DMS53 treated with DMSO at 0.1 percent for 48 hours (cell line): ENCODE measurements at regions not wholly inside any gene's neighbourhood (a gene's known extent, or its start where the extent isn't known, plus 50 kb on each side); places are given as distances from the start of the nearest gene placed in this dataset.

ENCODE experiments used
- DNase-seq: peaks from one replicate; lab custom pipeline; 2025; ENCODE audit not compliant: unreplicated experiment; lab: John Stamatoyannopoulos, UW

DNA sequence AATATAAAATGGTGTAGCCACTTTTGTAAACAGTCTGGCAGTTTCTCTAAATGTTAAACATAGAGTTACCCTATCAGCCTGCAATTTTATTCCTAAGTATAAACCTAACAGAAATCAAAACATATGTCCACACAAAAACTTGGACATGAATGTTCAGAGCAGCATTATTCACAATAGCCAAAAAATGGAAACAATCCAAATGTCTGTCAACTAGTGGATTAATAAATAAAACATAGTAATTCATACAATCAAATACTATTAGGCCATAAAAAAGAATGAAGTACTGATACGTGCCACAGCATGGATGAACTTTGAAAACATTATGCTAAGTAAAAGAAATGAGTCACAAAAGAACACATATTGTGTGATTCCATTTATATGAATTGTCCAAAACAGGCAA, 196.5 kb downstream of the NUAK1 start:
- no peak for DNase-seq

DNA sequence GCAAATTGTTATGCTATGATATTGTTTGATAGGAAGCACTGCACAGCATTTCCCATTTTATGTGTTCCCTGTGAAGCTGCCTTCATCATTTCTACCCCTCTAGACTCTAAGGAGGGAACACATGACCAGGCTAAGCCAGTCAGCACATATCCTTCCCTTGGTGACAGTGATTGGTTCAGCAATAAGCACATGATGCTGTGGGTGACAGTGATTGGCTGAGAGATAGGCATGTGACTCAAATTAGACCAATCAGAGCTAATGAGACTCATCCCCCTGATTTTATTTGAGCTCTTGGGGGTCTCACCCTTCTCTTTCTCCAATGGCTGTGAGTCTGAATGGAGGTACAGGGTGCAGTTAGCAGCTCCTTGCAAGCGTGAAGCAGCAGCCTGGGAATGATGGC, 195.2 kb downstream of the NUAK1 start:
- no peak for DNase-seq

DNA sequence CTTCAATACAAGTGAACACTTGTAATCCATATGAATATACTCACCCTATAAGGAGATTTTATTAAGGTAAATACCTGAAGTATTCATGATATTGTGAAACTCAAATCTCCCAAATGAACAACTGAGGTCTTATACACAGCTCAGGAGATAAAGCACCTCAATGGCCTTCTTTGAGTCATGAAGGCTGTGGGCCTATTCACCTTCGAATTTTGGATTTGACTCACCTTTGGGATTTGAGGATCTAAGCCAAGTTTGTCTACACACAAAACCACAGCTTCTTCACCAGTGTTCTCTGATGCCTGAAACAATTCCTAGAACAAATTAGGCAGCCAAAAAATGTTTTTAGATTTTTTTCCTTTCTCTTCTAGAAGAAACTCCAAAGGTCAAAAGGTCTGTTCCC, 194.1 kb downstream of the NUAK1 start:
- no peak for DNase-seq

DNA sequence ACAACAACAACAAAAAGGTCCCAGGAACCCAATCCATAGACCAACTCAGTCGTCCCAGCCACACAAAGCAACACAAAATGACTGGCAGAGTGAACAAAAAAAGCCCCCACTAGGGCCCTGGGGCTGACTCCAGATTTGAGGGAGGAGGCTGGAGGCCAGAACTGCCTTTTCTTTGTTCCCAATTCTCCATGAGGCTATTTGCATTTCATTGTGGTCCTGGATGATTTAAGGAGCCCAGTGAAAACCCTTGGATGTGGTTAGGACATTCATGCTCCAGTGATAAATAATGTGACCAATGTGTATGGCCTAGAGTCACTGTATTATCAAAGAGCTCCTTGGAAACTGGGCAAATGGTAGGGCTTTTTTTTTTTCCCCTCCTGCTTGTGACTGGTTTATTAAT, 192.9 kb downstream of the NUAK1 start:
- no peak for DNase-seq

DNA sequence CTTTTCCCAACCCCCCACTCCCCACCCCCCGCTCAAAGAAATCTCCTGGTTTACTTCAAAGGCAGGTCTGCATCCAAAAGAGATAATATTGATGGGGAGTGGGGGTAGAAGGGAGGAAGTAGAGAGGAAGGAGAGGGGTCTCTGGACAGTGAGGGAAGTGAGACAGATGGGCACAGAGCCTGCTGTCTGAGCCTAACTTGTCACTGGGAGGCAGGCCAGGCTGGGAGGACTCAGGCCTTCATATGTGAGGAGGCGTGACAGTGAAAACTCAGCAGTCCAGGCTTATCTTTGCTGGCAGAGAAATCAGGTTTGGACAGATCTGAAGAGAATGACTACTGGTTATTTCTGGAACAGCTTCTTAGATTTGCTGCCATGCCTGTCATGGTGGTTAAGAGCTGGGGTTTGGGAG, 192.3 kb downstream of the NUAK1 start:
- DNase-seq, result no peak

DNA sequence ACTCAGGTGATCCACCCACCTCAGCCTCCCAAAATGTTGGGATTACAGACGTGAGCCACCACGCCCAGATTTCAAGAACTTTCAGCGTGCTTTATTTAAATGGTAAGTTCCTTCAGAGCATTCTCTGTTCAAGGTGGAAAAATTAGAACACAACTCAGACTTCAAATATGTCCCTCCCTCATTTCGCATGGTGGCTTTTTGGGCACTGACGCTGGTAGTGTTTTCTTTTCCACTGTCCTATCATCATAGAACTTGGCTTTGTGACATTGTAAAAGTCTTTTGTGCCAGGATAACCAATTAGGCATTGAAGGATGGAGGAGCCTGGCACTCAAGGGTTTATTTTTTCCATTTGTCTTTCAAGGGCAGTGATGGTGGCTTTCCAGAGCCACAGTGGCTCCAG, 190.8 kb downstream of the NUAK1 start:
- no peak for DNase-seq

DNA sequence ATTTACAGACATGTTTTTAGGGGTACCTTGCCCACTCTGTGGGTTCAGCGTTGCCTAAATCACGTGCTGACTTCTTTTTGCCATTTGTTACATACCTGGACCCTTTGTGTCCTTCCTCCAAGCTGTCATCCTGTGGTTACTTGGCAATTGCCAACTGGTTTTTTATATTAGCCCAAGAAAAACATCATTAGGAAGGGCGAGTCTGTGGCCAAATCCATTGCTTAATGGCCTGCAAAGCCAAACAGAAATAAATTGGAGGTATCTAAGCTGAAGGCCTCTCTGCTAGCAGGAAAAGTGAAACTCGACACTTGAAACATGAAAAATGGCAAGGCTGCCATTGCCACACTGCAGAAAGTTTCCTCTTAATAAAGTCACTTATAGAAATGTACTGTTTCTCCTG, 190.4 kb downstream of the NUAK1 start:
- no peak for DNase-seq

DNA sequence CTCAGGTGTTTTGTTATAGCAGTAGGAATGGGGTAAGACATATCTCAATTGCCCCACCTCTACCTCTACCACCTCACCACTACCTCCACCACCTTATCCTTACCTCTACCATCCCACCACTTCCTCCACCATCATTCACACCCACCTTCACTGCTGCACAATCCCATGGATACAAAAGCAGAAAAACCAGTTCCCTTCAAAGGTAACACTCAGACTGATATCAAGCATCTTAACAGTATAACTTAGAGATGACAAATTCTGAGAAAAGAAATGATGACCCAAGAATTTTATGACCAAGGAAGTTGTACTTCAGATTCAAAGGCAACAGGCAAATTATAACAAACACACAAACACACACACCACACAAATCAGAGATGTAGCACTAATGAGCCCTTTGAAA, 189.4 kb downstream of the NUAK1 start:
- peak; percentile 13 for DNase-seq

DNA sequence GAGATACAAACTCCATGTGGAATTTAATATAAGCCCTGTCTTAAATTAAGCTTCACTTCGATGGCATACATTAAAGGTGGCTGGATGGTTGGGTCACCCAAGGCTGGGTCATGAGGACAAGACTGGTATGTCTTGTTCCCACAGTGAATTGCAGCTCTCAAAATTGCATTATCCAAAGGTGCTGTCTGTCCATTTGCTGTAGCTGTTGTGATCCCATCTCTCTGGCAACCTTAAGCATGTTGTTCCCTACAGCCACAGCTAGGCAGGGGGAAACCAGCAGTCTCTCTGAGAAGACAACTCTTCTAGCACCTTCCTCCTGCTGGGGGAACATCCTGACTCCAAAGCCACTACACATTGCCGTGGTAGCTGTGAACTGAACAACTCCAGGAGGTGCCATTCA, 187.0 kb downstream of the NUAK1 start:
- no peak for DNase-seq

DNA sequence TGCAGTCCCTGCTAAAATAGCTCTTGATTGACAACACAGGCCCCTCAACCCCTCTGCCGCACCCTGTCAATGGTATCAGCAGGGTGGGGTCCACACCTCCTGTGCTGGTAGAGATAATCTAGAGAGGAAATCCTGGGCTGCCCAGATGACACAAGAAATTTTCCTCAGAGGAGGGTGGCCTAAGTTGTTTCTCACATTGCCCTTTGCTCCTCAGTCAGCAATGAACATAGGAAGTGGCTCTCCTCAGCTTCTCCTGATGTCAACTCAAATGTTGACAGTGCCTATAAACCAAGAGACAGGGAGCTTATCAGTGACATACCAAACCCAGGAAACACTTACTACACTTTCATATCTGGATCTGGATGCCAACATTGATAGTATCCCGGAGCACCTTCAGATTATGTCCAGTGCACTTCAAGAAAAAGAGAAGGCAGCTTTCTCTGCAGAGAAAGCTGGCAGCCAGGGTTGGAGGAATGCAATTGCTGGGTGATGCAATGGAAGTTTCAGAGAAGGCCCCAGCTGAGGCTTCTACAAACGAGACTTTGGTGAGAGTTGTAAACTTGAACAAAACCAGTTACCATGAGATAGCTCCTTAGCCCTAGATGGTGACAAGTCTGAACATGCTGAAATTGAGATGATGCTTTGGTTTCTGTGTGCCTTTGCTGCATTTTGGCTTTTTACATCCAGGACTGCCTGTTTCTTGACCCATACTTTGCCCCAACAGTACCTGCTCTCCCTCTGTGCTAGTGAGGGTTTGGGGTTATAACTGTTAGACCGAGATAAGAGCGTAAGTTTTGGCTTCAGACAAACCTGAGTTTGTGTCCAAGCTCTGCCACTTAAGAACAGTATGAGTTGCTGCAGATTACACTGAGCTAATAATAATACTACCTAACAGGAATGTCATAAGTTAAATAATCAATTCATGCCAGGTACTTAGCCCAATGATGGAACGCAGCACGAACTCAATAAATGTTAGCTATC, 183.5 kb downstream of the NUAK1 start:
- DNase-seq, result no peak

DNA sequence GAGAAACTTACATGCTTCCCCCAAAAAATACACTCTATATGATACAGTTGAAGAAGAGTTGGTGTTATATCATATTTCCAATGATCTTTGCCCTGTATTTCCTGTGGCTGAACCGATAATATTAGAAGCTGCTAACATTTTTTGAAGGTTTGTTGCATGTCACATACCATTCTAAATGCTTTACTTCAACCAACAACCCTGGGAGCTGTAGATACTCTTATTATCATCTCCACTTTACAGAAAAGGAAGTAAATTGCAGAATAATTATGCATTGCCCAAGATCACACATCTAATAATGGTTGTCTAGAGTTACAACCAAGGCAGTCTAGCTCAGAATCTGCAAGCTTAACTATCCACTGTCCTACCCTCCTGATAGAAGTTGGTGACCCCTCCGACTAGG, 182.8 kb downstream of the NUAK1 start:
- no peak for DNase-seq

DNA sequence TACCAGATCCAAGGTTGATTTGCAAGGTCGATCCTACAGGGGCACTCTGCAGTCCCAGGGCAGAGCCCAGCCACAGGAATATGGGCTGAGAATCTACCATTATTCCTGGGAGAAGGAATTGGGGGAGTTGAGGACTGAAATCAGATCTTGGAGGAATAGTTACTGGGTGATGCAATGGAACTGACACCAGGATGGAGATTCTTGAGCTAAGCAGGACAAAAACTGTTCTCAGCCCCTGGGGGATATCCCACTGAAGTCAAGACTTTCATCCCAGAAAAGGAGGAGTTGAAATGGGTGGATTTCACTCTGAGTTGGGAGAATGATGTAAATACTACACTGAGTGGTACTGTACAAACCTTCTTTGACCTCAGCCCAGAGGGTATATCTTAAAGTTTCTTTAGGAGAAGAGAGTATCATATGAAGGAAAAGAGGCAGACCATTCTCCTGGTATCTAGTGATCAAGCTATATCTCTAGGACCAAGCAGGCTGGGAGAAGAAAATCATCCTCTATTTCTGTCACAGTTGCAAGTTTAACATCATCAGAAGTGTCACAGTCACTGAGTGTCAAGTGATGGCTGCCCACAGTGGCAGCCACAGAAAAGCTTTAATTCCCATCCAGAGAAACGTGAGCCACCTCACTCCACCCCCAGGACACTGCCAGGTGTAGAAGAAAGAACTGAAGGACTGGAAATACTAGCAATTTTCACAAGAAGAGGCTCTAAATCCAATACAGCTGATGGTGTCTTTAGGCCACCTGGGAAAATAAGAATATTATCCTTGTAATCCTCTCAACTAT, 181.9 kb downstream of the NUAK1 start:
- no peak for DNase-seq

DNA sequence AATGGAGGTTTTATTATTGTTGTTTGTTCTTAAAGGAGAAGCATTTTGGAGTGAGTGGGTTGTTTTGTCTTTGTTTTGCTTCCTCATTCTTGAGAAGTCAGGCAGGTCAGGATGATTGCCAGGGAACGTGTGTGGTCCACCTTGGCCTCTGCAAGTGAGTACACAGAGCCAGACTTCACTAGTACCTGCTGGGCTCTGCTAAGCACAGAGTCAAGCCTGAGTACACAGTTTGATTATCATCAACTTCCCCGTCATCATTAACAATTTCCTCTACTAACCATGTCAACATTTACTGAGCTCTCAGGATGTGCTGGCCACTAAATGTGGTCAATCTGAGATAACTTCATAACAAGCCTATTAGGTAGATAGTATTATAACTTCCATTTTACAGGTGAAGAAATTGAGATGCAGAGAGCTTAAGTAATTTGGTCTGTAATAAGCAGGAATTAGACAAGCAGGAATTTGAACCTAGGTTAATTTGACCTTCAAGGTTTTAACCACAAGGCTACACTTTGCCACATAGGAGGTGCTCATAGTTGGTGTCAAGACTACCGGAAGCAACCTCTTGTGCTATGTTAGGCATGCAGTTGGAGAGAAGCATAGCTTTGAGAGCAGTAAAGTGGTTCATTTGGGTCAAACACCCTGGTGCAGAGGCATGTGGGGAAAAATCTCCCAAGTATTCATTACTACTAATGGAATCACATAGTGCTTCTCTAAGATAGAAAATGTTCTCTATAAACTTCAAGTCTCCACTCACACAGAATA, 178.3 kb downstream of the NUAK1 start:
- peak; percentile 67 for DNase-seq

DNA sequence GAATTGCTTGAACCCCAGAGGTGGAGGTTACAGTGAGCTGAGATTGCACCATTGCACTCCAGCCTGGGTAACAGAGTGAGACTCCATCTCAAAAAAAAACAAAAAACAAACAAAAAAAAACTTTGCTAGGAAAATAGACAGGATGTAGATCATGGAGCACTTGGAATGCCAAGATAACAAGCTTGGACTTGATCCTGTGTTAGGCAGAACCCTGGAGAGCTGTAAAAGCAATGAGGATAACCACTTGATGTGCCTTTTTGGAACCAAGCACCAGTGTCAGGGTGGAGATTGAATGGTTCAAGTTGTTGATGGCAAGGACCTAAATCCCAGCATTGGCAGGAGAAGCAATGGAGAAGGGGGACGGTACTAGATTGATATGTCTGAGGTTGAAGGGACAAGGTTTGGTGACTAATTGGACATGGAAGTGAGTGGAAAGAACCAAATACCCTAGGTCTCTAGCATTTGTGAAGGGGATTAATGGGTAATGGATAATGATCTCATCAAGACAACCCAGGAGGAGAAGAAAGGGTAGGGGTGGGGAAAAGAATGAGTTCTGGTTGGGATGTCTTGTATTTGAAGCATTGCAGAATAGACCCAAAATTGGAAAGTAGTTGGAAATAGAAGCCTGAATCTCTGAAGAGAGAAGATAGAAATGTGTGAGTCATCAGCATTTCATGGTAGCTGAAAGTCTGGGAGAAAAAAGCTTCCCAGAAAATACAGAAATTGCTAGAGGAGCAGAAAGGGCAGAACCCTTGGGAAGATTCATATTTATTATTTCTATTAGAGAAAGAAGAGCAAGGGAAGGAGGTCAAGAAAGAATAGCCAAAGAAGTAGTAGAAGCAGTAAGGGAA, 176.7 kb downstream of the NUAK1 start:
- DNase-seq, result no peak

DNA sequence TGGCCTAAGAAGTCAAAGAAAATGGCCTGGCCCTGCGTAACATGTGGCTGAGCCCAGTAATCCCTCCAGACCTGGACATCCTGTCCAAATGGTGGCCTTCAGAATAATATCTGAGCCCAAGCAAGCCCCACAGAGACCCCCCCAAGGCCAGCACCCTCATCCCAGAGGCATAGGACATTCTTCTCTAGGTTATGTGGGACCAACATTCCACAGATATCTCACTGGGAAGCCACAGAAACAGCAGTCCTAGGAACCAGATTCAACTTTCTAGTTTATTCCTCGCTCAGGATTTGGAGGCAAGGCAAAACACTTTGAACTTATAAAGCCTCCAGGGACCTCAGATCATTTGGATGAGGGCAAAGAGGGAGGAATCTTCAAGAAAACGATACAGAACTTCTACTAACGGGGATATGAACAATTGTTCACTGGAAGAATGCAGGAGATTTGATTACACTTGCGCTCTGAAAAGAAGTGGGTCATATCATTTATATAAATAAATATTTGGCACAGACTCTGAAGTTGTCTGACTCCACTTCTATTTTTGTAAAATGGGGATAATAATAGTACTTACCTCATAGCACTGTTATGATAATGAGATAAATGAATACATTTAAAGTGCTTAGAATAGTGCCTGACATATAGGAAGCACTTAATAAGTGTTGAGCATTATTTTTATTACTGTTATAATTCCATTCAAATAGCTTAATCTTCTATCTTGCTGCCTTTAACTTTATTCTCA, 171.5 kb downstream of the NUAK1 start:
- DNase-seq, result no peak

DNA sequence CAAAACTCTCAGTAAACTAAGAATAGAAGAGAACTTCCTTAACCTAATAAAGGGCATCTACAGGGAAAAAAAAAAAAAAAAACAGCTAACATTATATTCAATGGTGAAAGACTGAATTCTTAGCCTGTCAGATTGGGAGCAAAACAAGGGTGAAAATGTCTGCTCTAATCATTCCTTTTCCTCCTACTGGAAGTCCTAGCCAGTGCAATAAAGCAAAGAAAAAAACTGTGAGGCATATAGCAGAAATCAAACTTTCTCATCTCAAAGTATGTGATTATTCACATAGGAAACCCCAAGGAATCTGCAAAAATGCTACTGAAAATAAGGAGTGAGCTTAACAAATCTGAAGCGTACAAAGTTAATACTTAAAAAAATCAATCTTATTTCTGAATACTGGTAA, 170.7 kb downstream of the NUAK1 start:
- DNase-seq, result no peak

DNA sequence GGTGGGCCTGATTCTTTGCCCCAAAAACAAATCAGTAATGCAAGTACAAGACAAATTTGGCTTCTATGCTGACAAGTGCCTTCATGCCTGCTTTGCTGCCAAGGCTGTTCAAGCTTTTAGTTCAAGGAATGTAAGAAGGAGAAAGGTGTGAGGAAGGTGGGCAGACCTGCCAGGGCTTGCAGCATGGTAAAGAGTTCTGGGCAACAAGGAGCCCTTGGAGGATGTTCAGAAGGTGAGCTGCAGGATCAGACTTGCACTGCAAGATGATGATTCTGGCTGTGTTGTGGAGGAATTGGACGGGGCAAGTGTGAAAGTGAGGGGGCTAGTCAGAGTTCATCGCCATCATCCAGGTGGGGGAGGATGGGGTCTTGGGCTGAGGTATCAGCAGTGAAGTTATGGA, 167.9 kb downstream of the NUAK1 start:
- no peak for DNase-seq

DNA sequence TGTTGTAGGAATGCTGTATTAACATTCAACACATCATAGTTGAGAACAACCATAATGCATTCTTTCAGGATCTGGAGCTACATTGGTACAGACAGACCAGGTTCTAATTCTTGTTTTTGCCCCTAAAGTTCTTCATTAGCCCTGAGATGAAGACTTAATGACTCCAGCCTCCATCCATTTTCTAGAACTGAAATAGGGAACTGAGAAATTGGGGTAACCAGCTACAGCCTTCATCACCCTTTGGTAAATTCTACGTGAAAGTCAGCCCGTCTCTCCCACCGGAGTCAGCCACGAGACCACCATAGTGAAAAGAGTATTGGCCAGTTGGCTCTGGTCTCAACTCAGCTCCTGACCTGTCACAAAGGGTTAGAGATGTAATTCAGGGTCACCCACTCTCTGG, 164.0 kb downstream of the NUAK1 start:
- DNase-seq, result no peak

DNA sequence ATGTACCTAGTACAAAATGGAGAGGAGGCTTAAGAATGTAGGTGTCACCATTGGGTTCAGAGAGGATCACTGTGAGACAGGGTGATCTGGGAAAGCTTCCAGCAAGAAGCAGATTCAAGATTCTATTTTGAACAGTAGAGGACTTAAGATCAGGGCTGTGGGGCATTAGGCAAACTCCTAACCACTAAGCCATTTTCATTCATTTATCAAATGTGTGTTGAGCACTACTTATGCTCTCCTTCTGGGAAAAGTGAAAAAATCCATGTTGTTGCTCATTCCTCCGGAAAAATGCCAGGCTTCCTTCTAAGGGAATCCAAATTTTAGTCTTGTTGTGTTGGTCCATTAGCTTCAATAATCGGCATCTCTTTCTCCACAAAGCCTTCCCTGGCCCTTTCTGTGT, 163.4 kb downstream of the NUAK1 start:
- DNase-seq, result no peak

DNA sequence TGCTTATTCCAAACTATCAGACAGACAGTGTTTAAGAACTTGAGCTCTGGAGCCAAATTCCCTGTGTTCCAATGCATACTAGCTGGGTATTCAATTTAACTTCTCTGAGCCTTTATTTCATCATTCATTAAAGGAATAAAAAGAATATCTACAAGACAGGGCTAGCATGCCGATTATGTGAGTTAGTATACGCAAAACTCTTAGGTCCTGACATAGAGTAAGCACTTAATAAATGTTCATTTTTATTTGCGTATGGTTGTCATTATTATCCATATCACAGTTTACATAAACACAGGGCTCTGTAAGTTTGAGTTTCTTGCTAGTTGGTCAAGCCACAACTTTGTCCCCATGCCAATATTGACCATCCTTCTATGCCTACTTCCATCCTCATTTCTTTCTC, 161.5 kb downstream of the NUAK1 start:
- no peak for DNase-seq
